ENCODE measurements at regions not wholly inside any gene's neighbourhood (a gene's known extent, or its start where the extent isn't known, plus 50 kb on each side); places are given as distances from the start of the nearest gene placed in this dataset.
A peak's percentile ranks its signal among the peaks of the same experiment; 100 is the strongest.
"Not testable (repeated sequence)": the region's sequence is repeated elsewhere in the genome, so short reads cannot be mapped to it uniquely, and the experiment has no call there.

DNA sequence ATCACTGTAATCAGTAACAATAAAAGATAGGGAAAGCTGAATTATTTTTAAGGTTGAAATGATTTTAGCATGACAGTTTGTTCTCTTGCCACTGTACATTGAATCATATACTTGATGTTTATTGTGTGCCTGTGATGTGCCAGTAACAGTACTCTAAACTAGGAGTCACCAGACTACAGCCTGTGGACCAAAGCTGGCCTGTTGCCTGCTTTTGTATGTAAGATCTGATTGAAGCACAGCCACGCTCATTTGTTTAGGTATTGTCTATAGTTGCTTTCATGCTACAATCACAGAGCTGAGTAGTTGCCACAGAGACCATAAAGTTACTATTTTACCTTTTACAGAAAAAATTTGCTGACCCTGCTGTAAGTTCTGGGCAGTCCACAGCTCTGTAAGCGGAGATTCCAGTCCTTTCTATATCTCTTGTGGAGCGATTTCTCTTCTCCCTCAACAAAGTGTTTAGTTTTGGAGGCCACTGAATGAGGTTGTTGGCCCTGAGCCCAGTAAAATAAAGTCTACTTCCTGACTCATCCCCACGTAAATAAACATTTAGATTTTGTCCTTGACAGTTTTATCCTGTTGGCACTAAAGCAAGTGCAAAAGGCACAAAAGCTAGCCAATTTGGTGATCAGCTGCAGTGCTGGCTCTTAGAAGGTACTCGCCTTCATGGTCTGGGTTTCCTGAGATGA, 173.7 kb upstream of the VKORC1L1 start:
- H3K23ac ChIP-seq (ENCODE audit: low read depth, low read length); H4K8ac ChIP-seq (ENCODE audit: low read depth in 2 of 2, low read length in 2 of 2); POLR2A ChIA-PET (ENCODE audit: unreplicated experiment); H2AK9ac ChIP-seq (replicated peaks; ENCODE audit: low read depth, low read length, poor library complexity); CTCF ChIA-PET; H3K27me3 ChIP-seq (ENCODE audit: control insufficient read depth, insufficient read depth, low read length); H3K4me3 ChIP-seq (ENCODE audit: insufficient read depth, low read depth, low read length); H3K27ac ChIP-seq (ENCODE audit: insufficient read depth, low read length); H4K20me1 ChIP-seq (ENCODE audit: insufficient read depth, low read length); H2BK15ac ChIP-seq (ENCODE audit: low read depth, low read length); H2AFZ ChIP-seq (replicated peaks; ENCODE audit: low read length, poor library complexity); H4K91ac ChIP-seq (ENCODE audit: insufficient read depth, low read depth, low read length); H3K36me3 ChIP-seq (ENCODE audit: control insufficient read depth, insufficient read depth, low read length); BruUV-seq (replicated peaks); H3K9me3 ChIP-seq (ENCODE audit: control insufficient read depth, insufficient read depth, low read length); H4K5ac ChIP-seq (ENCODE audit: low read depth, low read length); in situ Hi-C loops (cut with MboI; ENCODE audit: low sequenced_read_pairs); H3K14ac ChIP-seq (replicated peaks; ENCODE audit: low read depth, low read length); H2BK5ac ChIP-seq (ENCODE audit: low read depth, low read length, poor library complexity, severe bottlenecking); H3K18ac ChIP-seq (ENCODE audit: low read depth, low read length); dilution Hi-C loops (cut with HindIII; ENCODE audit: low sequenced_read_pairs, unreplicated experiment); H3K9me1 ChIP-seq (ENCODE audit: insufficient read depth, low read length); H3K56ac ChIP-seq (ENCODE audit: extremely low read depth, insufficient read depth, low read length); H3K4me1 ChIP-seq (ENCODE audit: control insufficient read depth, insufficient read depth, low read length); H2BK20ac ChIP-seq (ENCODE audit: low read depth, low read length); H3K9ac ChIP-seq (ENCODE audit: low read depth, low read length); intact Hi-C loops (cut with micrococcal nuclease); H2BK120ac ChIP-seq (ENCODE audit: low read depth, low read length); H3K79me1 ChIP-seq (ENCODE audit: low read depth in 1 of 2, low read length in 2 of 2); H2AK5ac ChIP-seq (ENCODE audit: low read depth, low read length): not testable (repeated sequence)
- Histone ChIP-seq H3K4me2 (ENCODE audit: low read depth, low read length) (peak overlapping the region; percentile 17; the same call in 1 of the 2 replicates), H3K4ac (ENCODE audit: low read depth, low read length) (peak overlapping the region; percentile 77; the same call in 1 of the 2 replicates)
- peak; percentile 60 for ATAC-seq (ENCODE audit: low read depth)
- peak; percentile 25 for DNase-seq
- WGBS, 2 experiments (ENCODE audit: extremely low coverage in 2 of 2, insufficient read length in 1 of 2): no CpG with 5 or more reads among the region's 5 CpGs

DNA sequence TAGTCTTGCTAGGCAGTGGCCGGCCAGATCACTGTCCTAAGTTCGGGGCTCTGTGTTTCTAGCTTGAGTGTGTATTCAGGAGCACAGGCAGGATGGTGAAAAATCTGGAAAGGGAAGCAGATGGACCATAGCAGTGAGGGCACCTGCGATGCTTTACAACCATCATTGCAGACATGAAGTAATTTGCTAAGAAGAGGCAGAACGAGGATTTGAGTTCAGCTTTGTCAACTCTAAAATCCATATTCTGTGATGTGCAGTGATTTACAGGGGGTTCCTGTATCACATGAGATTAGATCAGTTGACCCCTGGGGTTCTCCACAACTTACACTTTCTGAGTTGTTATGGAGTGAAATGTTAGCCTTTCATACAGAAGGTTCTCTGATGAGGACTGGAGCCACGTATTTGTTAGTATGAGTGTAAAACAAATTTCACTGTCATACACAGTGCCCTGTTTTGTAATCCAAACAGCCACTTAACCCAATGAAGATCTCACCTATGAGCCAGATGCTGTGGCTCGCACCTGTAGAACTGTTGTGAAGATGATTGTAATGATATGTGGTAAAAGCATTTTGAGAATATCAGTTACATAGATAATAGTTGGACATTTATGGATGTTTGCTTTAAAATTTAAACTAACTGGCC, 173.0 kb upstream of the VKORC1L1 start:
- H2AFZ ChIP-seq (replicated peaks; ENCODE audit: low read length, poor library complexity); BruUV-seq (replicated peaks); ATAC-seq (ENCODE audit: low read depth); H3K9me1 ChIP-seq (ENCODE audit: insufficient read depth, low read length); POLR2A ChIA-PET (ENCODE audit: unreplicated experiment); H3K9me3 ChIP-seq (ENCODE audit: control insufficient read depth, insufficient read depth, low read length); H3K4me2 ChIP-seq (ENCODE audit: low read depth, low read length); H3K4me3 ChIP-seq (ENCODE audit: insufficient read depth, low read depth, low read length); in situ Hi-C loops (cut with MboI; ENCODE audit: low sequenced_read_pairs); H3K9ac ChIP-seq (ENCODE audit: low read depth, low read length); H4K5ac ChIP-seq (ENCODE audit: low read depth, low read length); H2BK15ac ChIP-seq (ENCODE audit: low read depth, low read length); CTCF ChIA-PET; H3K27me3 ChIP-seq (ENCODE audit: control insufficient read depth, insufficient read depth, low read length); H2AK9ac ChIP-seq (replicated peaks; ENCODE audit: low read depth, low read length, poor library complexity); intact Hi-C loops (cut with micrococcal nuclease); dilution Hi-C loops (cut with HindIII; ENCODE audit: low sequenced_read_pairs, unreplicated experiment); H4K20me1 ChIP-seq (ENCODE audit: insufficient read depth, low read length); H2BK5ac ChIP-seq (ENCODE audit: low read depth, low read length, poor library complexity, severe bottlenecking); H3K18ac ChIP-seq (ENCODE audit: low read depth, low read length); H3K4me1 ChIP-seq (ENCODE audit: control insufficient read depth, insufficient read depth, low read length); DNase-seq; H3K56ac ChIP-seq (ENCODE audit: extremely low read depth, insufficient read depth, low read length); H3K79me1 ChIP-seq (ENCODE audit: low read depth in 1 of 2, low read length in 2 of 2); H3K14ac ChIP-seq (replicated peaks; ENCODE audit: low read depth, low read length); H3K36me3 ChIP-seq (ENCODE audit: control insufficient read depth, insufficient read depth, low read length): not testable (repeated sequence)
- H2BK120ac ChIP-seq (ENCODE audit: low read depth, low read length): peak overlapping the region; percentile 72
- peak overlapping the region; percentile 77 for H3K4ac ChIP-seq (ENCODE audit: low read depth, low read length)
- peak overlapping the region; percentile 73; the same call in 1 of the 2 replicates for H3K23ac ChIP-seq (ENCODE audit: low read depth, low read length)
- H3K27ac ChIP-seq (ENCODE audit: insufficient read depth, low read length): peak overlapping the region; percentile 62; the same call in 1 of the 2 replicates
- peak overlapping the region; percentile 68; the same call in 1 of the 2 replicates for H4K91ac ChIP-seq (ENCODE audit: insufficient read depth, low read depth, low read length)
- H2BK20ac ChIP-seq (ENCODE audit: low read depth, low read length): peak overlapping the region; percentile 87
- no CpG with 5 or more reads among the region's 6 CpGs for WGBS, 2 experiments (ENCODE audit: extremely low coverage in 2 of 2, insufficient read length in 1 of 2)
- peak overlapping the region; percentile 87 for H2AK5ac ChIP-seq (ENCODE audit: low read depth, low read length)
- H4K8ac ChIP-seq (ENCODE audit: low read depth in 2 of 2, low read length in 2 of 2): peak overlapping the region in 1 of 2 experiments; percentile 35; a peak in 1 of 4 replicates

Data from IMR-90 (cell line).